ENCODE measurements at regions not wholly inside any gene's neighbourhood (a gene's known extent, or its start where the extent isn't known, plus 50 kb on each side); places are given as distances from the start of the nearest gene placed in this dataset.

DNA sequence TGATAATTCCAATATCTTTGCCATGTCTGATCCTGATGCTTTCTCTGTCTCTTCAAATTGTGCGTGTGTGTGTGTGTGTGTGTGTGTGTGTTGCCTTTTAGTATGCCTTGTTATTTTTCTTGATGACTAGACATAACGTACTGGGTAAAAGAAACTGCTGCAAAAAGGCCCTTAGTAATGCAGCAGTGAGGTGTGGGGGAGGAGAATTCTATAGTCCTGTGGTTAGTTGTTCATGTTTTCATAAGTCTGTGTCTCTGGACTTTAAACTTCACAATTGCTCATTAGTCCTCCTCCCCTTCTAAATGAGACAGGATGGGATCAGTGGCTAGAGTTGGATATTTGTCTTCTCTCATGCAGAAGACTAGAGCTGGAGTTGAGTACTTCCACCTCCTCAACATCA, 346.2 kb upstream of the IRX1 start:
- WGBS, 2 experiments (ENCODE audit: extremely low coverage in 1 of 2, insufficient coverage in 1 of 2, insufficient read length in 1 of 2, insufficient replicate concordance in 2 of 2, low coverage in 1 of 2, low lambda C conversion rate in 2 of 2, missing lambda C conversion rate in 1 of 2): 92% methylated on average over 2 of the region's 2 CpGs; no CpG with 5 or more reads in 1 of the 2 experiments
- no peak for FAIRE-seq

More for the DNA sequence above, 346.2 kb upstream of the IRX1 start:
- H4K20me1 ChIP-seq (replicated peaks in 1 of 2; ENCODE audit: control insufficient read depth in 1 of 2, insufficient read depth in 2 of 2, low read length in 2 of 2): no peaks in the 10 kb centered on the region
- no peaks in the 10 kb centered on the region for H3K27me3 ChIP-seq (replicated peaks in 1 of 4; ENCODE audit: control insufficient read depth in 3 of 4, extremely low read depth in 1 of 4, insufficient read depth in 3 of 4, low read length in 3 of 4)
- no peak overlapping the region for H3K4me2 ChIP-seq (ENCODE audit: insufficient read depth in 1 of 2, low read depth in 2 of 2, low read length in 2 of 2)
- no peak overlapping the region for H3K4me3 ChIP-seq (ENCODE audit: extremely low read depth in 1 of 4, insufficient read depth in 2 of 4, low read depth in 3 of 4, low read length in 4 of 4)
- H2BK15ac ChIP-seq (ENCODE audit: low read length): no peak overlapping the region
- H3K23me2 ChIP-seq (ENCODE audit: low read depth, low read length): no peaks in the 10 kb centered on the region
- H2BK12ac ChIP-seq (ENCODE audit: low read depth, low read length): no peak overlapping the region
- H3K18ac ChIP-seq (ENCODE audit: extremely low read depth, low read length): no peak overlapping the region; the same call in 1 of the 2 replicates
- TF ChIP-seq POLR2A (IDR thresholded peaks at IDR 0.05; ENCODE audit: control extremely low read depth in 1 of 2, low read depth in 2 of 2, low read length in 2 of 2): no peak
- TF ChIP-seq ASH2L (IDR thresholded peaks at IDR 0.05; ENCODE audit: low read length): no peak
- no peak for TF ChIP-seq SRF (IDR thresholded peaks at IDR 0.05; ENCODE audit: low read depth, low read length)
- TF ChIP-seq SIX5 (IDR thresholded peaks at IDR 0.05; ENCODE audit: low read depth, low read length): no peak
- TF ChIP-seq RXRA (IDR thresholded peaks at IDR 0.05; ENCODE audit: insufficient read depth, low read depth, low read length): no peak
- TF ChIP-seq GTF2F1 (IDR thresholded peaks at IDR 0.05; ENCODE audit: borderline replicate concordance, low read depth, low read length): no peak
- TF ChIP-seq FOSL1 (IDR thresholded peaks at IDR 0.05; ENCODE audit: insufficient read depth, low read depth, low read length): no peak
- no peak for TF ChIP-seq CEBPB (IDR thresholded peaks at IDR 0.05; ENCODE audit: low read depth, low read length)
- TF ChIP-seq JUN (IDR thresholded peaks at IDR 0.05; ENCODE audit: low read depth, low read length): no peak
- no peak for TF ChIP-seq EGR1 (IDR thresholded peaks at IDR 0.05; ENCODE audit: borderline replicate concordance, low read depth, low read length)
- TF ChIP-seq CTBP2 (IDR thresholded peaks at IDR 0.05; ENCODE audit: borderline replicate concordance, insufficient read depth, insufficient read length, low read length): no peak
- TF ChIP-seq RAD21 (IDR thresholded peaks at IDR 0.05 in 1 of 2, conservative IDR thresholded peaks at IDR 0.05 in 1 of 2; ENCODE audit: low read depth in 2 of 2, low read length in 2 of 2): no peak
- TF ChIP-seq TCF12 (IDR thresholded peaks at IDR 0.05; ENCODE audit: low read depth, low read length): no peak
- H2AK5ac ChIP-seq (ENCODE audit: low read depth, low read length): no peak overlapping the region
- no peak overlapping the region for H2BK20ac ChIP-seq (ENCODE audit: low read length)
- H3K79me2 ChIP-seq (ENCODE audit: control insufficient read depth in 1 of 2, insufficient read depth in 2 of 2, low read length in 2 of 2): no peaks in the 10 kb centered on the region
- H3K36me3 ChIP-seq (ENCODE audit: control insufficient read depth in 2 of 4, insufficient read depth in 4 of 4, low read length in 3 of 4): no peaks in the 10 kb centered on the region
- H3K14ac ChIP-seq (ENCODE audit: insufficient read length): no peak overlapping the region
- ChIA-PET POLR2A (ENCODE audit: partially characterized antibody) (no interaction called here), CTCF (ENCODE audit: partially characterized antibody) (no interaction called here)
- no peaks in the 10 kb centered on the region for H3K79me1 ChIP-seq (ENCODE audit: low read depth, low read length)
- peaks cover 0 to 6% (median 3%) of the 10 kb centered on the region in 4 experiments; a peak in 3 of 7 replicates for H3K4me1 ChIP-seq (replicated peaks in 1 of 4; ENCODE audit: control insufficient read depth in 3 of 4, insufficient read depth in 4 of 4, low read length in 3 of 4)
- no peak overlapping the region for H3K27ac ChIP-seq (ENCODE audit: low read depth, low read length)
- H3K9me3 ChIP-seq (ENCODE audit: insufficient read depth in 2 of 2, low read depth in 1 of 2, low read length in 1 of 2): no peaks in the 10 kb centered on the region; a peak in 1 of 4 replicates
- H2BK120ac ChIP-seq (replicated peaks; ENCODE audit: low read depth, low read length): peak overlapping the region; percentile 28
- no peak overlapping the region for H2BK5ac ChIP-seq (ENCODE audit: low read depth, low read length)
- H3K56ac ChIP-seq (replicated peaks; ENCODE audit: insufficient read length, low read depth, low read length): no peak overlapping the region
- no peak overlapping the region for H3K23ac ChIP-seq (ENCODE audit: insufficient read length)
- no peak overlapping the region for H2AFZ ChIP-seq (ENCODE audit: low read length)
- no peak overlapping the region for H4K5ac ChIP-seq (ENCODE audit: insufficient read length, low read depth, low read length)
- DNase-seq (ENCODE audit: low read depth in 1 of 2, low spot score in 2 of 2): no peak
- no peak overlapping the region for H4K8ac ChIP-seq (ENCODE audit: extremely low read depth, insufficient read depth, low read length)
- H4K91ac ChIP-seq (replicated peaks; ENCODE audit: insufficient read length, low read length): peak overlapping the region; percentile 10
- H3K4ac ChIP-seq (replicated peaks; ENCODE audit: insufficient read length, low read depth, low read length): no peak overlapping the region
- no peak overlapping the region for H3K9ac ChIP-seq (replicated peaks in 1 of 4; ENCODE audit: extremely low read depth in 1 of 4, low read depth in 3 of 4, low read length in 3 of 4)
